Activated CD4-positive, alpha-beta T cell treated with anti-CD3 and anti-CD28 coated beads, Interleukin-2, amount 50 U/mL, for 48 hours (primary cell): ENCODE measurements at regions not wholly inside any gene's neighbourhood (a gene's known extent, or its start where the extent isn't known, plus 50 kb on each side); places are given as distances from the start of the nearest gene placed in this dataset.

Source experiments
- DNase-seq, 2 experiments: peaks; one replicate each; pipeline ENCODE4 v3.0.0-alpha.2; 2020

GRCh38 chr20:1786486-1786885 lies 108.7 kb upstream of the SIRPA start:
- no peak for DNase-seq

- no peak for DNase-seq
These were observed 110.6 kb upstream of the SIRPA start for GRCh38 chr20:1784586-1784985.

GRCh38 chr20:1783245-1783644 lies 112.0 kb upstream of the SIRPA start:
- DNase-seq, result no peak

- DNase-seq, result no peak
These were observed 113.0 kb upstream of the SIRPA start for GRCh38 chr20:1782181-1782580.

GRCh38 chr20:1779567-1779966 lies 115.6 kb upstream of the SIRPA start:
- no peak for DNase-seq

- DNase-seq, result no peak
These were observed 116.9 kb upstream of the SIRPA start for GRCh38 chr20:1778338-1778737.

- no peak for DNase-seq
These were observed 117.8 kb upstream of the SIRPA start for GRCh38 chr20:1777476-1777820.

GRCh38 chr20:1776681-1777475 lies 118.3 kb upstream of the SIRPA start:
- peak; percentile 88 to 92 for DNase-seq

GRCh38 chr20:1775117-1775516 lies 117.5 kb upstream of the SIRPG start:
- DNase-seq, result no peak

GRCh38 chr20:1774479-1774878 lies 116.9 kb upstream of the SIRPG start:
- DNase-seq, result no peak

- no peak for DNase-seq
These were observed 116.2 kb upstream of the SIRPG start for GRCh38 chr20:1773816-1774215.

- no peak for DNase-seq
These were observed 111.9 kb upstream of the SIRPG start for GRCh38 chr20:1769491-1769890.

GRCh38 chr20:1766731-1767130 lies 109.2 kb upstream of the SIRPG start:
- DNase-seq, result no peak

GRCh38 chr20:1764136-1765033 lies 106.8 kb upstream of the SIRPG start:
- DNase-seq, result peak; percentile 63 to 76

GRCh38 chr20:1761598-1761997 lies 104.0 kb upstream of the SIRPG start:
- no peak for DNase-seq

GRCh38 chr20:1761116-1761515 lies 103.5 kb upstream of the SIRPG start:
- DNase-seq, result no peak

GRCh38 chr20:1758765-1759164 lies 101.2 kb upstream of the SIRPG start:
- no peak for DNase-seq

GRCh38 chr20:1757606-1758512 lies 100.3 kb upstream of the SIRPG start:
- no peak for DNase-seq

- DNase-seq, result no peak
These were observed 99.5 kb upstream of the SIRPG start for GRCh38 chr20:1757072-1757471.

GRCh38 chr20:1754749-1755148 lies 97.2 kb upstream of the SIRPG start:
- DNase-seq, result no peak

GRCh38 chr20:1754306-1754705 lies 96.7 kb upstream of the SIRPG start:
- no peak for DNase-seq

GRCh38 chr20:1752045-1752444 lies 94.5 kb upstream of the SIRPG start:
- no peak for DNase-seq

GRCh38 chr20:1748777-1749176 lies 91.2 kb upstream of the SIRPG start:
- DNase-seq, result no peak
